Upper lobe of left lung (tissue), 6 donors: ENCODE measurements at regions not wholly inside any gene's neighbourhood (a gene's known extent, or its start where the extent isn't known, plus 50 kb on each side); places are given as distances from the start of the nearest gene placed in this dataset.

Experiments used
- ATAC-seq, 2 donors: fragments of 200-7000 bp; cut with Tn5 transposase; one replicate each; pipeline ENCODE4 v1.9.1; 2022; ENCODE audit warnings: mild to moderate bottlenecking in 2 of 2, moderate library complexity in 2 of 2; ENCODE audit not compliant: low FRiP score in 2 of 2
- DNase-seq, 2 donors: peaks; one replicate each; pipeline ENCODE4 v3.0.0-alpha.2; 2019 to 2020
- H3K27ac ChIP-seq, 4 donors: fragments of 200-600 bp; sonication (generic); one replicate each; pipeline ENCODE4 v1.5.1; 2016 to 2019
- H3K27me3 ChIP-seq, 4 donors: fragments of 200-600 bp; sonication (generic); one replicate each; pipeline ENCODE4 v1.5.1; 2017 to 2019
- H3K36me3 ChIP-seq, 4 donors: fragments of 200-600 bp; sonication (generic); one replicate each; pipeline ENCODE4 v1.5.1; 2016 to 2019
- H3K4me1 ChIP-seq, 4 donors: fragments of 200-600 bp; sonication (generic); one replicate each; pipeline ENCODE4 v1.5.1; 2018 to 2019
- H3K4me3 ChIP-seq, 4 donors: fragments of 200-600 bp; sonication (generic); one replicate each; pipeline ENCODE4 v1.5.1; 2017 to 2019; ENCODE audit warnings: mild to moderate bottlenecking in 2 of 4, moderate library complexity in 1 of 4
- H3K9me3 ChIP-seq, 4 donors: fragments of 200-600 bp; sonication (generic); one replicate each; pipeline ENCODE4 v1.5.1; 2018 to 2019
- CTCF ChIP-seq, 6 experiments: fragments of 450-650 bp in 4 of 6; fragments of 200-600 bp in 2 of 6; sonication (generic) in 2 of 6; IDR thresholded peaks; one replicate each; pipeline ENCODE4 v1.5.1; 2016 to 2019; ENCODE audit warnings: antibody characterized with exemption in 6 of 6
- EP300 ChIP-seq, 4 donors: sonication (generic); formaldehyde crosslinking; IDR thresholded peaks; one replicate each; pipeline ENCODE4 v1.5.1; 2017; ENCODE audit warnings: antibody characterized with exemption in 4 of 4, control low read depth in 2 of 4
- POLR2A ChIP-seq, 4 donors: fragments of 450-650 bp; IDR thresholded peaks; one replicate each; pipeline ENCODE4 v1.5.1; 2016 to 2017; ENCODE audit warnings: antibody characterized with exemption in 4 of 4, mild to moderate bottlenecking in 2 of 4
- POLR2AphosphoS5 ChIP-seq, 2 donors: sonication (generic); formaldehyde crosslinking; IDR thresholded peaks; one replicate each; pipeline ENCODE4 v1.5.1; 2017; ENCODE audit warnings: antibody characterized with exemption in 2 of 2
- WGBS, 2 donors: methylation state at CpG; one replicate each; pipeline ENCODE4 v1.1.5; 2017 to 2018; 5-methylcytosine and 5-hydroxymethylcytosine counted together
- donor health status: DM: no; HTN: no; CAD: no; lungs with moderate emphysema.
- donor health status: DM: no; HTN: yes; CAD: no; lungs with severe emphysema.

DNA sequence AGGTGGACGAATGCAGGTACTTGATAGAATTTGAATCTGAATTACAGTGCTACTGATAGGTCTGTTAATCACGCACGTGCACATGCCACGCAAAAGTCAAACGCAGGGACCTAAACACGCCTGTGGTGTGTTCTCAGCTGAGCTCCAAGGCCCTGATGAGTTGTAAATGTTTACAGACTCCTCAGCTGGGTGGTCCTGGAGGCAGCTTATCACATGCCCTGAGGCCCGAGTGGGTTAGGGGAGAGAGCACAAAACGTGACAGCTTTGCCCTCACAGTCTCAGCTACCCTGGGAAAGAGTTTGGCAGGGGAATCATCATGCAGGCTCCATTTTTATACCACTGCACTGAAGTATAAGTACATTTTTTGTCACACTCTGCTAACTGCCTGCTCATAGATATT lies 68.3 kb upstream of the FAM110C start:
- H3K4me3 ChIP-seq = no peak overlapping the region
- no peak overlapping the region for H3K27ac ChIP-seq
- ATAC-seq (no peak), DNase-seq (no peak)
- H3K36me3 ChIP-seq = no peaks in the 10 kb centered on the region
- WGBS, 2 donors = 61 to 74% methylated on average over 4 to 8 of the region's 8 CpGs
- H3K9me3 ChIP-seq = no peaks in the 10 kb centered on the region
- no peak for TF ChIP-seq EP300 (IDR thresholded peaks at IDR 0.05)
- TF ChIP-seq POLR2AphosphoS5 (IDR thresholded peaks at IDR 0.05) = no peak
- no peaks in the 10 kb centered on the region for H3K27me3 ChIP-seq
- peaks cover 0 to 7% (median 0%) of the 10 kb centered on the region in 4 donors for H3K4me1 ChIP-seq

GRCh38 chr2:109998-110397 lies 63.7 kb upstream of the FAM110C start:
- peaks cover 4 to 7% (median 6%) of the 10 kb centered on the region in 4 donors for H3K9me3 ChIP-seq
- H3K27me3 ChIP-seq = no peaks in the 10 kb centered on the region
- 20% methylated on average over 1 of the region's 1 CpG for WGBS, 2 donors
- ATAC-seq = no peak
- no peak overlapping the region for H3K27ac ChIP-seq
- no peak overlapping the region for H3K4me3 ChIP-seq
- TF ChIP-seq EP300 (IDR thresholded peaks at IDR 0.05) = no peak
- no peak for DNase-seq
- peaks cover 0 to 1% (median 0%) of the 10 kb centered on the region in 4 donors for H3K4me1 ChIP-seq
- no peaks in the 10 kb centered on the region for H3K36me3 ChIP-seq

DNA sequence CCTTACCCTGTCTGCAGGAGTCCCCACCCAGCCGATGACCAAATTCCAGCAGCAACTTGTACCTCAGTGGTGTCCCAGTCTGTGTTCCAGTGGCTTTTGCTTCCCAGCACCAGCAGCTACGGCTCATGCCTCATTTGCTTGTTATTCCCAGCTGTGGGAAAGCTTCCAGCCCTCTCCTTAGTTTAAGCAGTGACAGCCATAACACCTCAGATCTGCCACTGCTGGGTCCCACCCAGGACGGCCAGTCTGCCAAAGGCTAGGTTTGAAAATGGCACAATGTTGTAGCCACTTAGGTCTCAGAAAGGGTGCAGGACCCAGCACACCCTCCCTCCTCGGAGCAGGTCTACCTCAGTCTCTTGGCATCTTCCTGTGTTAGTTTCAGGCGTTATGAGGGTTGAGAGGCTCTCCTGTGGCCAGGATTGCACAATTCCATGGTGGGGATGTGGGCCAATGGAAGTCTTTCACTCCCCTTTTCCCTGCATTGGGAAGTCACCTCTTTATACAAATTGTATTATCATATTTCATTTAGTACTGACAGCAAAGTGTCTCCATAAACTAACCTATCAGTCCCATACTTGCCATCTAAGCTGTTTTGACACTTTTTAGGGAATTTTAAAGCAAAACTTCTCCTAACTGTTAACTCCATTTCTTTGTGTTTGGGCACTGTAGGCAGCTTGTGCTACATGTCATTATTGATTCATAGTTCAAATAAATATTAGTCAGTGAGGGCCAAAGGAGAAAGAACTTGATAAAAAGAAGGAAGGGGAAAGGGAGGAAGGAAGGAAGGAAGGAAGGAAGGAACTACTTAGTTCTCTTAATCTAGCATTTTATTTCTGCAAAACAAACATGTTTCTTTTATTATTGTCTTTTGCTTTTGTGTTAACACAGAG lies 62.9 kb upstream of the FAM110C start:
- ATAC-seq = peak; percentile 34 to 59
- Histone ChIP-seq H3K4me1 (no peaks in the 10 kb centered on the region), H3K27me3 (no peaks in the 10 kb centered on the region), H3K36me3 (no peaks in the 10 kb centered on the region), H3K9me3 (peaks cover 4 to 7% (median 6%) of the 10 kb centered on the region in 4 donors), H3K27ac (no peak overlapping the region), H3K4me3 (no peak overlapping the region)
- 33 to 50% methylated on average over 3 to 5 of the region's 5 CpGs for WGBS, 2 donors
- DNase-seq = peak in 1 of 2 donors; percentile 52
- TF ChIP-seq POLR2A (IDR thresholded peaks at IDR 0.05) = no peak

- TF ChIP-seq POLR2AphosphoS5 (IDR thresholded peaks at IDR 0.05) = no peak
- no peak for TF ChIP-seq POLR2A (IDR thresholded peaks at IDR 0.05)
- TF ChIP-seq CTCF (IDR thresholded peaks at IDR 0.05) = no peak
- TF ChIP-seq EP300 (IDR thresholded peaks at IDR 0.05) = no peak
- DNase-seq = peak in 1 of 2 donors; percentile 68
- H3K9me3 ChIP-seq = peaks cover 0 to 10% (median 1%) of the 10 kb centered on the region in 4 donors
- 88 to 92% methylated on average over 10 to 11 of the region's 11 CpGs for WGBS, 2 donors
- H3K27me3 ChIP-seq = no peaks in the 10 kb centered on the region
- no peaks in the 10 kb centered on the region for H3K36me3 ChIP-seq
- ATAC-seq = no peak
- no peak overlapping the region for H3K27ac ChIP-seq
- H3K4me1 ChIP-seq = no peaks in the 10 kb centered on the region
- no peak overlapping the region for H3K4me3 ChIP-seq
Measured at GRCh38 chr2:101016-101415, 54.7 kb upstream of the FAM110C start.
